ENCODE measurements at regions not wholly inside any gene's neighbourhood (a gene's known extent, or its start where the extent isn't known, plus 50 kb on each side); places are given as distances from the start of the nearest gene placed in this dataset.
"Not testable (repeated sequence)": the region's sequence is repeated elsewhere in the genome, so short reads cannot be mapped to it uniquely, and the experiment has no call there.

- no peak for TF ChIP-seq CTCF (IDR thresholded peaks at IDR 0.05; ENCODE audit: low read depth, low read length, missing input control)
Observed at GRCh38 chr6:112971651-112972050, 624.5 kb downstream of the RFPL4B start (continued).

- H3K4me3 ChIP-seq (ENCODE audit: low read depth in 1 of 3, low read length in 3 of 3); H3K4me1 ChIP-seq (ENCODE audit: control insufficient read depth in 4 of 4, insufficient read depth in 4 of 4, low read length in 3 of 4); H3K36me3 ChIP-seq (ENCODE audit: control insufficient read depth in 4 of 4, insufficient read depth in 3 of 4, low read depth in 1 of 4, low read length in 3 of 4); H3K27me3 ChIP-seq (ENCODE audit: control insufficient read depth in 4 of 4, insufficient read depth in 4 of 4, low read length in 3 of 4); H3K9me3 ChIP-seq (ENCODE audit: control insufficient read depth in 4 of 4, low read length in 3 of 4); H3K27ac ChIP-seq (ENCODE audit: low read depth in 1 of 2, low read length in 2 of 2); H3K9ac ChIP-seq (ENCODE audit: low read depth in 1 of 2, low read length in 2 of 2); DNase-seq (ENCODE audit: low spot score): not testable (repeated sequence)
- WGBS, result 87% methylated on average over 4 of the region's 4 CpGs
Observed at GRCh38 chr6:112974931-112975330, 627.8 kb downstream of the RFPL4B start.

- DNase-seq (ENCODE audit: low spot score); H3K36me3 ChIP-seq (ENCODE audit: control insufficient read depth in 4 of 4, insufficient read depth in 3 of 4, low read depth in 1 of 4, low read length in 3 of 4); H3K9me3 ChIP-seq (ENCODE audit: control insufficient read depth in 4 of 4, low read length in 3 of 4); H3K27ac ChIP-seq (ENCODE audit: low read depth in 1 of 2, low read length in 2 of 2); H3K4me1 ChIP-seq (ENCODE audit: control insufficient read depth in 4 of 4, insufficient read depth in 4 of 4, low read length in 3 of 4); H3K9ac ChIP-seq (ENCODE audit: low read depth in 1 of 2, low read length in 2 of 2); H3K27me3 ChIP-seq (ENCODE audit: control insufficient read depth in 4 of 4, insufficient read depth in 4 of 4, low read length in 3 of 4); H3K4me3 ChIP-seq (ENCODE audit: low read depth in 1 of 3, low read length in 3 of 3): not testable (repeated sequence)
Observed at GRCh38 chr6:112976579-112976978, 629.4 kb downstream of the RFPL4B start.

DNA sequence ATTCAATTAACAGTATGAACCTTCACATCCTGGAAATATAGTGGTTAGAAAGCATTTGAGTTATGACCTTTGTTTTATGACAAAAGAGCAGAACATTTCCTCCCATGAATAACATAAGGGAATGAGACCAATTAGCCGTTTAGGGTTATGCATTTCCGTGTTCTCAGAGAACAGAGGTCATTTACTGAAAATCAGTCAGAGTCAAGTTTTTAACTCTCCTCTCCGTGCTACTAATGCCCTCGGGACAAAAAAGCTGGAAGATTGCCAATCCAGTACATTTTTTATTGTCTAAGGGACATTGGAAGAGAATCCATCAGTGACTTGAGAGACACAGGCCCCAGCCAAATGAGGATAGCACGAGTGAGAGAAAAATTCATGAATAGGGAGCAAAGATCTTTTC, 632.7 kb downstream of the RFPL4B start:
- Histone ChIP-seq H3K27me3 (ENCODE audit: control insufficient read depth in 4 of 4, insufficient read depth in 4 of 4, low read length in 3 of 4) (no peaks in the 10 kb centered on the region), H3K4me3 (ENCODE audit: low read depth in 1 of 3, low read length in 3 of 3) (no peak overlapping the region), H3K27ac (ENCODE audit: low read depth in 1 of 2, low read length in 2 of 2) (no peak overlapping the region), H3K36me3 (ENCODE audit: control insufficient read depth in 4 of 4, insufficient read depth in 3 of 4, low read depth in 1 of 4, low read length in 3 of 4) (no peaks in the 10 kb centered on the region), H3K9ac (ENCODE audit: low read depth in 1 of 2, low read length in 2 of 2) (no peak overlapping the region), H3K9me3 (ENCODE audit: control insufficient read depth in 4 of 4, low read length in 3 of 4) (no peaks in the 10 kb centered on the region), H3K4me1 (ENCODE audit: control insufficient read depth in 4 of 4, insufficient read depth in 4 of 4, low read length in 3 of 4) (no peaks in the 10 kb centered on the region)
- TF ChIP-seq GABPA (IDR thresholded peaks at IDR 0.05 in 1 of 2, conservative IDR thresholded peaks at IDR 0.05 in 1 of 2) (no peak), RXRA (IDR thresholded peaks at IDR 0.05) (peak in 1 of 2 donors; percentile 38), HNF4A (conservative IDR thresholded peaks at IDR 0.05) (no peak), RAD21 (IDR thresholded peaks at IDR 0.05) (peak in 1 of 2 donors; percentile 35), NR2F2 (IDR thresholded peaks at IDR 0.05) (peak; percentile 97)
- no peak for DNase-seq (ENCODE audit: low spot score)
- 59% methylated on average over 5 of the region's 5 CpGs for WGBS

GRCh38 chr6:112980676-112981075, 633.5 kb downstream of the RFPL4B start:
- H3K9ac ChIP-seq (ENCODE audit: low read depth in 1 of 2, low read length in 2 of 2), result no peak overlapping the region
- no peak overlapping the region for H3K4me3 ChIP-seq (ENCODE audit: low read depth in 1 of 3, low read length in 3 of 3)
- DNase-seq (ENCODE audit: low spot score), result no peak
- no peaks in the 10 kb centered on the region for H3K4me1 ChIP-seq (ENCODE audit: control insufficient read depth in 4 of 4, insufficient read depth in 4 of 4, low read length in 3 of 4)
- TF ChIP-seq FOXA1 (IDR thresholded peaks at IDR 0.05), result no peak
- no peak for TF ChIP-seq NR2F2 (IDR thresholded peaks at IDR 0.05)
- TF ChIP-seq, protein P1, sequence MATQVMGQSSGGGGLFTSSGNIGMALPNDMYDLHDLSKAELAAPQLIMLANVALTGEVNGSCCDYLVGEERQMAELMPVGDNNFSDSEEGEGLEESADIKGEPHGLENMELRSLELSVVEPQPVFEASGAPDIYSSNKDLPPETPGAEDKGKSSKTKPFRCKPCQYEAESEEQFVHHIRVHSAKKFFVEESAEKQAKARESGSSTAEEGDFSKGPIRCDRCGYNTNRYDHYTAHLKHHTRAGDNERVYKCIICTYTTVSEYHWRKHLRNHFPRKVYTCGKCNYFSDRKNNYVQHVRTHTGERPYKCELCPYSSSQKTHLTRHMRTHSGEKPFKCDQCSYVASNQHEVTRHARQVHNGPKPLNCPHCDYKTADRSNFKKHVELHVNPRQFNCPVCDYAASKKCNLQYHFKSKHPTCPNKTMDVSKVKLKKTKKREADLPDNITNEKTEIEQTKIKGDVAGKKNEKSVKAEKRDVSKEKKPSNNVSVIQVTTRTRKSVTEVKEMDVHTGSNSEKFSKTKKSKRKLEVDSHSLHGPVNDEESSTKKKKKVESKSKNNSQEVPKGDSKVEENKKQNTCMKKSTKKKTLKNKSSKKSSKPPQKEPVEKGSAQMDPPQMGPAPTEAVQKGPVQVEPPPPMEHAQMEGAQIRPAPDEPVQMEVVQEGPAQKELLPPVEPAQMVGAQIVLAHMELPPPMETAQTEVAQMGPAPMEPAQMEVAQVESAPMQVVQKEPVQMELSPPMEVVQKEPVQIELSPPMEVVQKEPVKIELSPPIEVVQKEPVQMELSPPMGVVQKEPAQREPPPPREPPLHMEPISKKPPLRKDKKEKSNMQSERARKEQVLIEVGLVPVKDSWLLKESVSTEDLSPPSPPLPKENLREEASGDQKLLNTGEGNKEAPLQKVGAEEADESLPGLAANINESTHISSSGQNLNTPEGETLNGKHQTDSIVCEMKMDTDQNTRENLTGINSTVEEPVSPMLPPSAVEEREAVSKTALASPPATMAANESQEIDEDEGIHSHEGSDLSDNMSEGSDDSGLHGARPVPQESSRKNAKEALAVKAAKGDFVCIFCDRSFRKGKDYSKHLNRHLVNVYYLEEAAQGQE (IDR thresholded peaks at IDR 0.05), result no peak
- TF ChIP-seq HNF4G (IDR thresholded peaks at IDR 0.05), result no peak
- no peak for TF ChIP-seq GABPA (IDR thresholded peaks at IDR 0.05 in 1 of 2, conservative IDR thresholded peaks at IDR 0.05 in 1 of 2)
- no peak for TF ChIP-seq CTCF (IDR thresholded peaks at IDR 0.05; ENCODE audit: low read depth, low read length, missing input control)
- no peak overlapping the region for H3K27ac ChIP-seq (ENCODE audit: low read depth in 1 of 2, low read length in 2 of 2)
- H3K36me3 ChIP-seq (ENCODE audit: control insufficient read depth in 4 of 4, insufficient read depth in 3 of 4, low read depth in 1 of 4, low read length in 3 of 4), result no peaks in the 10 kb centered on the region
- no peaks in the 10 kb centered on the region for H3K9me3 ChIP-seq (ENCODE audit: control insufficient read depth in 4 of 4, low read length in 3 of 4)
- no peaks in the 10 kb centered on the region for H3K27me3 ChIP-seq (ENCODE audit: control insufficient read depth in 4 of 4, insufficient read depth in 4 of 4, low read length in 3 of 4)
- WGBS, result 85% methylated on average over 3 of the region's 3 CpGs
